GM13977 (cell line): ENCODE measurements at regions not wholly inside any gene's neighbourhood (a gene's known extent, or its start where the extent isn't known, plus 50 kb on each side); places are given as distances from the start of the nearest gene placed in this dataset.

ENCODE experiments used
- DNase-seq: peaks from one replicate; pipeline ENCODE4 v3.0.0; 2012; ENCODE audit warnings: low spot score
- CTCF ChIP-seq: IDR thresholded peaks from 2 replicates; pipeline ENCODE4 v1.5.1; 2012; ENCODE audit warnings: mild to moderate bottlenecking, control low read depth; ENCODE audit not compliant: insufficient read depth; ENCODE audit errors: extremely low read depth, missing control alignments
- in situ Hi-C: fragments of 300-500 bp; cut with MboI; formaldehyde crosslinking; loops from one replicate; pipeline ENCODE4 v1.12.0; 2022; ENCODE audit warnings: low sequenced_read_pairs, low pct_unique_long_range_greater_than_20kb, mixed read lengths, inconsistent platforms; ENCODE audit not compliant: unreplicated experiment

- in situ Hi-C loops, result no loop called here
- TF ChIP-seq CTCF, result no peak
- DNase-seq, result no peak
Observed at GRCh38 chr5:2981035-2981434, 229.6 kb upstream of the IRX2 start.

GRCh38 chr5:2960294-2960693, 208.8 kb upstream of the IRX2 start:
- TF ChIP-seq CTCF, result no peak
- DNase-seq, result no peak
- in situ Hi-C loops, result no loop called here

GRCh38 chr5:2958976-2959375, 207.5 kb upstream of the IRX2 start:
- DNase-seq, result no peak
- in situ Hi-C loops, result no loop called here
- TF ChIP-seq CTCF, result no peak

GRCh38 chr5:2948875-2949274, 197.4 kb upstream of the IRX2 start:
- DNase-seq, result no peak
- TF ChIP-seq CTCF, result no peak
- in situ Hi-C loops, result no loop called here

GRCh38 chr5:2946315-2946714, 194.8 kb upstream of the IRX2 start:
- in situ Hi-C loops, result no loop called here

GRCh38 chr5:2936413-2936812, 184.9 kb upstream of the IRX2 start:
- no peak for TF ChIP-seq CTCF
- in situ Hi-C loops, result no loop called here
- no peak for DNase-seq

More at GRCh38 chr5:2946315-2946714, 194.8 kb upstream of the IRX2 start:
- TF ChIP-seq CTCF, result no peak
- no peak for DNase-seq

GRCh38 chr5:2929779-2930178, 178.3 kb upstream of the IRX2 start:
- no peak for TF ChIP-seq CTCF
- in situ Hi-C loops, result no loop called here
- DNase-seq, result no peak
